Liver (tissue), 3 donors: ENCODE measurements at regions not wholly inside any gene's neighbourhood (a gene's known extent, or its start where the extent isn't known, plus 50 kb on each side); places are given as distances from the start of the nearest gene placed in this dataset.

ENCODE experiments used
- EGR1 ChIP-seq, 2 donors: IDR thresholded peaks; 2 replicates each; pipeline ENCODE4 v1.6.1; 2016 to 2018; ENCODE audit warnings: antibody characterized with exemption in 2 of 2, low read depth in 2 of 2
- RAD21 ChIP-seq, 2 donors: IDR thresholded peaks; 2 replicates each; pipeline ENCODE4 v1.6.1; 2016; ENCODE audit warnings: antibody characterized with exemption in 2 of 2, mild to moderate bottlenecking in 2 of 2
- TF ChIP-seq, protein P1 (sequence below): fragments of 150-350 bp; IDR thresholded peaks from 2 replicates; pipeline ENCODE4 v1.5.1; 2017; ENCODE audit warnings: improper control_type of control experiment, low read depth, low read length; ENCODE audit not compliant: missing input control
- TF ChIP-seq, protein P2 (sequence below): IDR thresholded peaks from 2 replicates; pipeline ENCODE4 v1.6.1; 2016; ENCODE audit warnings: antibody characterized with exemption
- donor health status: healthy.
- donor health status: healthy.

DNA sequence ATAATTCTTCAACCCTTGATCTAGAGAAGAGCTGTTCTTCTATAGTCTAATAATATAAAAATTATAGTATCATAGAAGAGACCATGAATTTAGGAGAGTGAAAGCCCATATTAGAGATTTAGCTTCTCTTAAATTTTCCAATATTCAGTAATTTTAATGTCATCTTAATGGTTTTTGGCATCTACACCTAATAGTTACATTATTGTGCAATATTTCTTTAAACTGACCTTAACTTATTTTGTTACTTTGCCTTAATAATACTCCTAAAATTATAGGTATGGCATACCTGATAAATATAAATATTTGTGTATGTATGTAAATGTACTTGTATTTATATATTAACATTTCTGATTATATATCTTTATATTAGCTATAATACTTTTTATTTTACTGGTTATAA lies 78.0 kb upstream of the CWC22 start:
- TF ChIP-seq RAD21 (IDR thresholded peaks at IDR 0.05) (no peak), EGR1 (IDR thresholded peaks at IDR 0.05; ENCODE audit: low read depth in 2 of 2) (no peak)
- TF ChIP-seq, protein P1, sequence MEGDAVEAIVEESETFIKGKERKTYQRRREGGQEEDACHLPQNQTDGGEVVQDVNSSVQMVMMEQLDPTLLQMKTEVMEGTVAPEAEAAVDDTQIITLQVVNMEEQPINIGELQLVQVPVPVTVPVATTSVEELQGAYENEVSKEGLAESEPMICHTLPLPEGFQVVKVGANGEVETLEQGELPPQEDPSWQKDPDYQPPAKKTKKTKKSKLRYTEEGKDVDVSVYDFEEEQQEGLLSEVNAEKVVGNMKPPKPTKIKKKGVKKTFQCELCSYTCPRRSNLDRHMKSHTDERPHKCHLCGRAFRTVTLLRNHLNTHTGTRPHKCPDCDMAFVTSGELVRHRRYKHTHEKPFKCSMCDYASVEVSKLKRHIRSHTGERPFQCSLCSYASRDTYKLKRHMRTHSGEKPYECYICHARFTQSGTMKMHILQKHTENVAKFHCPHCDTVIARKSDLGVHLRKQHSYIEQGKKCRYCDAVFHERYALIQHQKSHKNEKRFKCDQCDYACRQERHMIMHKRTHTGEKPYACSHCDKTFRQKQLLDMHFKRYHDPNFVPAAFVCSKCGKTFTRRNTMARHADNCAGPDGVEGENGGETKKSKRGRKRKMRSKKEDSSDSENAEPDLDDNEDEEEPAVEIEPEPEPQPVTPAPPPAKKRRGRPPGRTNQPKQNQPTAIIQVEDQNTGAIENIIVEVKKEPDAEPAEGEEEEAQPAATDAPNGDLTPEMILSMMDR = no peak
- TF ChIP-seq, protein P2, sequence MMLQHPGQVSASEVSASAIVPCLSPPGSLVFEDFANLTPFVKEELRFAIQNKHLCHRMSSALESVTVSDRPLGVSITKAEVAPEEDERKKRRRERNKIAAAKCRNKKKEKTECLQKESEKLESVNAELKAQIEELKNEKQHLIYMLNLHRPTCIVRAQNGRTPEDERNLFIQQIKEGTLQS = no peak
